ENCODE measurements at regions not wholly inside any gene's neighbourhood (a gene's known extent, or its start where the extent isn't known, plus 50 kb on each side); places are given as distances from the start of the nearest gene placed in this dataset.

DNA sequence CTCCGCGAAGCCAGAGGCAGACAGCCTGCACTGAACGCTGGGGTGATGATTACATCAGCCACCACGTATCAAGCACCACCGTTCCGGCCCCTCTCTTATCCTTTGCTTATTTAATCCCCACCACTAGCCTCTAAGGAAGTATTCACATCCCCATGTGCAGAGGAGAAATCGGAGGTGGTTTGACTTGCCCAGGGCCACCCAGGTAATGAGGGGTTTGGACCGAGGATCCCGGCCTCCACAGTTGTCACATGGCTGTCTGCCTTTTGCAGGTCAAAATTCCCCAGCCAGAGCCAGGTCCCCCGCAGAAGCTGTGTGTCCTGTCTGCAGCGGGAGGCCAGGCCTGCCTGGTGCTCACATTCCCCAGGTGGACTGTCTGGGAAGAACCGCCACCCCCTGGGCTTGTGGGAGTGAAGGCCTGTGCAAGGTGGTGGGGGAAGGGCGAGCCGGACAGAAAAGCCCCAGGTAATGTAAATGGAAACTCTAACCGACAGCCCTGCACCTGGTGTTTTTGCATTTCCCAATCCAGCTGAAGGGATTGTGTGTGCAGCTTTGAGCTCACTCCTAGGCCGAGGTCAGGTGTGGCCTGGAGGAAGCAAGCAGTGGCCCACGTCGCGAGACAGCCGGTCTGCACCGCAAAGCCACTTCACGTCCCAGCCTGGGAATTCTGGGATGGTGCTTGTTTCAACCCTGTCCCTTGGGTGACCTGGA is 108.5 kb upstream of the ID2 start:
- no peaks in the 10 kb centered on the region for H3K4me1 ChIP-seq (ENCODE audit: insufficient read depth)
- H3K27me3 ChIP-seq (replicated peaks; ENCODE audit: insufficient read depth): no peaks in the 10 kb centered on the region
- no peaks in the 10 kb centered on the region for H3F3A ChIP-seq (ENCODE audit: insufficient read depth)
- WGBS, 2 experiments (ENCODE audit: low coverage in 1 of 2, low lambda C conversion rate in 2 of 2, missing lambda C conversion rate in 2 of 2): 90 to 95% methylated on average over 22 of the region's 22 CpGs
- in situ Hi-C loops (cut with MboI): no loop called here
- H4K20me1 ChIP-seq (ENCODE audit: insufficient read depth): no peaks in the 10 kb centered on the region
- TF ChIP-seq EZH2phosphoT487 (IDR thresholded peaks at IDR 0.05; ENCODE audit: insufficient read depth, low read depth): no peak
- no peak for TF ChIP-seq EZH2 (IDR thresholded peaks at IDR 0.05; ENCODE audit: insufficient read depth, poor library complexity, severe bottlenecking)
- no peaks in the 10 kb centered on the region for H3K79me2 ChIP-seq (ENCODE audit: insufficient read depth)
- H3K9me2 ChIP-seq (ENCODE audit: insufficient read depth): no peaks in the 10 kb centered on the region
- no peaks in the 10 kb centered on the region for H3K36me3 ChIP-seq (ENCODE audit: low read depth)
- no peak overlapping the region for H2AFZ ChIP-seq
- no peak overlapping the region for H3K27ac ChIP-seq
- H3K9ac ChIP-seq: no peak overlapping the region
- DNase-seq: no peak
- no peak overlapping the region for H3K4me3 ChIP-seq
- no peak overlapping the region for H3K4me2 ChIP-seq (ENCODE audit: unreplicated experiment)
- H3K9me3 ChIP-seq (ENCODE audit: low read depth): no peaks in the 10 kb centered on the region

DNA sequence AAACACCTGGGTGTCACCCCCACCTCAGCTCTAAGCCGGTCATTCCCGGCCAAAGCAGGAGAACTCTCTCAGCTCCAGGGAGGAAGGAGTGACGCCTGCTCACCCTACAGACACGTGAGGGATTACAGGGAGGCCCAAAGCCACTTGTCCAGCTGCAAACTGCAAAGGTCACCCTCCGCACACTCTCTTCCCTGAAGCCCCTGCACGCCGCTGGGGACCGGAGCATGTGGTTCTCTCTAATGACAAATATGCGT is 108.0 kb upstream of the ID2 start:
- in situ Hi-C loops (cut with MboI): no loop called here
- Histone ChIP-seq H3K27me3 (replicated peaks; ENCODE audit: insufficient read depth) (no peaks in the 10 kb centered on the region), H3K9me3 (ENCODE audit: low read depth) (no peaks in the 10 kb centered on the region), H3K4me1 (ENCODE audit: insufficient read depth) (no peaks in the 10 kb centered on the region), H3K36me3 (ENCODE audit: low read depth) (no peaks in the 10 kb centered on the region), H2AFZ (no peak overlapping the region), H3K9ac (no peak overlapping the region), H3K27ac (no peak overlapping the region), H3K9me2 (ENCODE audit: insufficient read depth) (no peaks in the 10 kb centered on the region), H3K4me3 (no peak overlapping the region), H4K20me1 (ENCODE audit: insufficient read depth) (no peaks in the 10 kb centered on the region), H3K79me2 (ENCODE audit: insufficient read depth) (no peaks in the 10 kb centered on the region), H3K4me2 (ENCODE audit: unreplicated experiment) (no peak overlapping the region), H3F3A (ENCODE audit: insufficient read depth) (no peaks in the 10 kb centered on the region)
- DNase-seq: no peak
- WGBS, 2 experiments (ENCODE audit: low coverage in 1 of 2, low lambda C conversion rate in 2 of 2, missing lambda C conversion rate in 2 of 2): 92 to 95% methylated on average over 9 of the region's 9 CpGs
- TF ChIP-seq EZH2phosphoT487 (IDR thresholded peaks at IDR 0.05; ENCODE audit: insufficient read depth, low read depth) (no peak), EZH2 (IDR thresholded peaks at IDR 0.05; ENCODE audit: insufficient read depth, poor library complexity, severe bottlenecking) (no peak)

DNA sequence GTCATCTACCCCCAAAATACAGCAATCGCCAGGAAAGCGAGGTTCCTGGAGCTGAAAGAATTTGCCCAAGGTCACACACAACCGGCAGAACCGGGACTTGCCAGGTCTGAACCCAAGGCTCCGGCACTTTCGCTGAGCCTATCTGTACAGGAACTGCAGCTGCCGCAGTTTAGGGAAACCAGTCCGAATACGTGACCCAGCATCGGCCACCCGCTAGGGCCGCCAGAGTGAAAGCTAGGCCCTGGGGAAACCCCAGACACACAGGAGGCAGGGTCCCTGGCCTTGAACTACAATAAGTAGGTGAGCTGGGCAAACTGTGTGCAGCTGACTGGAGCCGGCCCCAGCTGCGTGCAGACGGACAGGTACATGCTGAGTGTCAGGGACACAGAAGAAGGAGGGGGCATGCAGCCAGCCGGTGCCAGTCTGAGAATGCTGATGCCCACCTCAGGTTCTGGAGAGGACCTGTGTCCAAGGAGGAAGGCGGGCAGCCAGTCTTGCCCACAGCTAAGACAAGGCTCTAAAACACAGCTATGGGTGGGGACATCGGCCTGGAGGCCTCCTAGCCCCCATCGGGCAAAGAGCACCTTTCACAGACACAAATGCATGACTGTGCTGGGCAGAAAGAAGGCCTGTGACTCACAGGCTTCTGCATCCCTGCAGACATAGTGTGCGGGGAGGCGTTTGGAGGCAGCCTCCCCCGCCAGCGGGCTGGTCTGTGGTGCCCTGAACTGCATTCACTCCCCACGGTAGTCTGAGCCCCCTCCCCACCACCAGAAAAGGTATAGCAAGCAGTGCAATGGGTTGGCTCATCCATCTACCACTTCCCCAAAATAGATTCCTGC is 107.4 kb upstream of the ID2 start:
- H3K27me3 ChIP-seq (replicated peaks; ENCODE audit: insufficient read depth): no peaks in the 10 kb centered on the region
- 91% methylated on average over 24 of the region's 24 CpGs for WGBS, 2 experiments (ENCODE audit: low coverage in 1 of 2, low lambda C conversion rate in 2 of 2, missing lambda C conversion rate in 2 of 2)
- no peak overlapping the region for H2AFZ ChIP-seq
- H3K9me3 ChIP-seq (ENCODE audit: low read depth): no peaks in the 10 kb centered on the region
- H3K36me3 ChIP-seq (ENCODE audit: low read depth): no peaks in the 10 kb centered on the region
- no peaks in the 10 kb centered on the region for H4K20me1 ChIP-seq (ENCODE audit: insufficient read depth)
- H3K9ac ChIP-seq: no peak overlapping the region
- no peak overlapping the region for H3K27ac ChIP-seq
- no peak overlapping the region for H3K4me3 ChIP-seq
- TF ChIP-seq EZH2 (IDR thresholded peaks at IDR 0.05; ENCODE audit: insufficient read depth, poor library complexity, severe bottlenecking): no peak
- TF ChIP-seq EZH2phosphoT487 (IDR thresholded peaks at IDR 0.05; ENCODE audit: insufficient read depth, low read depth): no peak
- peak; percentile 19 for DNase-seq
- H3K9me2 ChIP-seq (ENCODE audit: insufficient read depth): no peaks in the 10 kb centered on the region
- H3K79me2 ChIP-seq (ENCODE audit: insufficient read depth): no peaks in the 10 kb centered on the region
- no peak overlapping the region for H3K4me2 ChIP-seq (ENCODE audit: unreplicated experiment)
- no peaks in the 10 kb centered on the region for H3F3A ChIP-seq (ENCODE audit: insufficient read depth)
- H3K4me1 ChIP-seq (ENCODE audit: insufficient read depth): no peaks in the 10 kb centered on the region
- in situ Hi-C loops (cut with MboI): no loop called here

DNA sequence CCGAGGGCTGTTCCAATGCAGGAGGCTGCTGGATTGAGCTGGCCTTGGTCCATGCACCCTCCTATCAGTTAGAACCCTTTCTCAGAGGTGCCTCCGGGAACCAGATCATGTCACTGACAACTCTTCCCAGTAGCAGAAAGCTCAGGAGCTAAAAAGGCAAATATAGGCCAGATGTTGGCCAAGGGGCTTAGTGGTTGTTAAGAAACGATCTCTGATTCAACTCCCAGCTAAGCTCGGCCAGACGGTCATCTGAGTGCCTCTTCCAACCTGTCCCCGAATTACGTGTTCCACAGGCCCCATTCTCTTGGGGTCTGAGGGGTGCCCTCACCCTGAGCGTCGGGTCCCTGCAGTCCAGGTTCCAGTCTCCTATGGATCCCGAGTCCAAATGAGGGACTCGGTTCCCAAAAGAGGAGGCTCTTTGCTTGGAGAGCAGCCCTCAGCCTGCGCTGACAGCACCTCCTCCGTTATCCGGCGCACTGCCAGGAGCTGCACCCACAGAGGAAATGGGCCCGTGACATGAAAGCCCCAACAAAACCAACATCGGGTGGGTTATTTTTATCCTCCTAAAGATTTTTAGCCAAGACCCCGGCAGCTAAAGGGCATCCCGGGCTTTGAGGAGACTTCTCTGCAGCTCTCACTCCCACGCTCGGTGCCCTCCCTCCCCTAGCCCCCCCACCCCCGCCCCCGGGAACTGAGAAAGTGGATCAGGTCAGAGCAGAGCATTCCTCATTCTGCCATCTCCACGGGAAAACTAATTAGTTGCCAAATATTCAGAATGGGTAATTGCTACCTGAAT is 106.6 kb upstream of the ID2 start:
- no peak for DNase-seq
- no peaks in the 10 kb centered on the region for H3K9me2 ChIP-seq (ENCODE audit: insufficient read depth)
- no peak overlapping the region for H3K4me3 ChIP-seq
- in situ Hi-C loops (cut with MboI): no loop called here
- TF ChIP-seq EZH2phosphoT487 (IDR thresholded peaks at IDR 0.05; ENCODE audit: insufficient read depth, low read depth) (no peak), EZH2 (IDR thresholded peaks at IDR 0.05; ENCODE audit: insufficient read depth, poor library complexity, severe bottlenecking) (no peak)
- no peaks in the 10 kb centered on the region for H3F3A ChIP-seq (ENCODE audit: insufficient read depth)
- no peak overlapping the region for H2AFZ ChIP-seq
- no peak overlapping the region for H3K9ac ChIP-seq
- H4K20me1 ChIP-seq (ENCODE audit: insufficient read depth): no peaks in the 10 kb centered on the region
- H3K27me3 ChIP-seq (replicated peaks; ENCODE audit: insufficient read depth): no peaks in the 10 kb centered on the region
- H3K79me2 ChIP-seq (ENCODE audit: insufficient read depth): no peaks in the 10 kb centered on the region
- no peak overlapping the region for H3K4me2 ChIP-seq (ENCODE audit: unreplicated experiment)
- H3K27ac ChIP-seq: no peak overlapping the region
- H3K36me3 ChIP-seq (ENCODE audit: low read depth): no peaks in the 10 kb centered on the region
- no peaks in the 10 kb centered on the region for H3K9me3 ChIP-seq (ENCODE audit: low read depth)
- H3K4me1 ChIP-seq (ENCODE audit: insufficient read depth): no peaks in the 10 kb centered on the region
- 71 to 77% methylated on average over 20 to 24 of the region's 24 CpGs for WGBS, 2 experiments (ENCODE audit: low coverage in 1 of 2, low lambda C conversion rate in 2 of 2, missing lambda C conversion rate in 2 of 2)

Measured in GM23248 (cell line).